Peyer's patch (tissue), 4 donors: ENCODE measurements at regions not wholly inside any gene's neighbourhood (a gene's known extent, or its start where the extent isn't known, plus 50 kb on each side); places are given as distances from the start of the nearest gene placed in this dataset.

Source experiments
- DNase-seq, 3 donors: peaks; one replicate each; pipeline ENCODE4 v3.0.0-alpha.2; 2017 to 2019
- H3K27ac ChIP-seq, 4 donors: fragments of 200-600 bp; sonication (generic); one replicate each; pipeline ENCODE4 v1.5.1; 2016 to 2019
- H3K27me3 ChIP-seq, 2 donors: fragments of 200-600 bp; sonication (generic); one replicate each; pipeline ENCODE4 v1.5.1; 2019
- H3K36me3 ChIP-seq, 3 donors: fragments of 200-600 bp; sonication (generic); one replicate each; pipeline ENCODE4 v1.5.1; 2016 to 2019
- H3K4me1 ChIP-seq, 4 donors: fragments of 200-600 bp; sonication (generic); one replicate each; pipeline ENCODE4 v1.5.1; 2016 to 2019
- H3K4me3 ChIP-seq, 4 donors: fragments of 200-600 bp; sonication (generic); 1 replicate in 3 of 4; 2 replicates in 1 of 4; pipeline ENCODE4 v1.5.1; 2016 to 2019; ENCODE audit warnings: mild to moderate bottlenecking in 1 of 4
- H3K9me3 ChIP-seq, 4 donors: fragments of 200-600 bp; sonication (generic); one replicate each; pipeline ENCODE4 v1.5.1; 2016 to 2019; ENCODE audit warnings: mild to moderate bottlenecking in 1 of 4
- POLR2A ChIP-seq, 2 donors: fragments of 450-650 bp; IDR thresholded peaks; one replicate each; pipeline ENCODE4 v1.5.1; 2017; ENCODE audit warnings: antibody characterized with exemption in 2 of 2, mild to moderate bottlenecking in 2 of 2, moderate library complexity in 2 of 2
- TF ChIP-seq, protein P1 (sequence below), 6 experiments: fragments of 450-650 bp in 4 of 6; fragments of 200-600 bp in 2 of 6; sonication (generic) in 1 of 6; IDR thresholded peaks; one replicate each; pipeline ENCODE4 v1.5.1; 2017 to 2019; ENCODE audit warnings: antibody characterized with exemption in 6 of 6, mild to moderate bottlenecking in 3 of 6, moderate library complexity in 1 of 6

DNA sequence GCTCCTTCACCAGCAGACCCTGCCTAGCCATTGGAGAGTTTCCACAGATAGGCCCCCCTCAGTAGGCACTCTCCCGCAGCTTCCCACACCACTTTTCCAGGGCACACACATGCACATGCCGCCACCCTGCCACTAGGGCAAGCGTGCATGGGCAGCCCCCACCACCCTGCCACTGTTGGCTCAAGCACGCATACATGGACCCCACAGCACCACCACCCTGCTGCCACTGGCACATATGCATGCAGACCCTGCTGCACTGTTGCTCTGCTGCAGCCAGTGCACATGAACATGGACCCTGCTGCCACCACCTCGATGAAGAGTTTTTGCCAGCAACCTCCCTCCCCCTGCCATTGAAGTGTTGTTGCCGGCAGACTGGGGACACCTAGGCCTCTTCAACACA, 154.9 kb downstream of the FTCDNL1 start:
- Histone ChIP-seq H3K27ac (no peak overlapping the region), H3K36me3 (no peaks in the 10 kb centered on the region), H3K9me3 (no peaks in the 10 kb centered on the region), H3K4me3 (no peak overlapping the region), H3K4me1 (no peaks in the 10 kb centered on the region), H3K27me3 (no peaks in the 10 kb centered on the region)
- TF ChIP-seq, protein P1, sequence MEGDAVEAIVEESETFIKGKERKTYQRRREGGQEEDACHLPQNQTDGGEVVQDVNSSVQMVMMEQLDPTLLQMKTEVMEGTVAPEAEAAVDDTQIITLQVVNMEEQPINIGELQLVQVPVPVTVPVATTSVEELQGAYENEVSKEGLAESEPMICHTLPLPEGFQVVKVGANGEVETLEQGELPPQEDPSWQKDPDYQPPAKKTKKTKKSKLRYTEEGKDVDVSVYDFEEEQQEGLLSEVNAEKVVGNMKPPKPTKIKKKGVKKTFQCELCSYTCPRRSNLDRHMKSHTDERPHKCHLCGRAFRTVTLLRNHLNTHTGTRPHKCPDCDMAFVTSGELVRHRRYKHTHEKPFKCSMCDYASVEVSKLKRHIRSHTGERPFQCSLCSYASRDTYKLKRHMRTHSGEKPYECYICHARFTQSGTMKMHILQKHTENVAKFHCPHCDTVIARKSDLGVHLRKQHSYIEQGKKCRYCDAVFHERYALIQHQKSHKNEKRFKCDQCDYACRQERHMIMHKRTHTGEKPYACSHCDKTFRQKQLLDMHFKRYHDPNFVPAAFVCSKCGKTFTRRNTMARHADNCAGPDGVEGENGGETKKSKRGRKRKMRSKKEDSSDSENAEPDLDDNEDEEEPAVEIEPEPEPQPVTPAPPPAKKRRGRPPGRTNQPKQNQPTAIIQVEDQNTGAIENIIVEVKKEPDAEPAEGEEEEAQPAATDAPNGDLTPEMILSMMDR (IDR thresholded peaks at IDR 0.05) = no peak
- TF ChIP-seq POLR2A (IDR thresholded peaks at IDR 0.05) = no peak
- DNase-seq = peak in 1 of 3 donors; percentile 28

DNA sequence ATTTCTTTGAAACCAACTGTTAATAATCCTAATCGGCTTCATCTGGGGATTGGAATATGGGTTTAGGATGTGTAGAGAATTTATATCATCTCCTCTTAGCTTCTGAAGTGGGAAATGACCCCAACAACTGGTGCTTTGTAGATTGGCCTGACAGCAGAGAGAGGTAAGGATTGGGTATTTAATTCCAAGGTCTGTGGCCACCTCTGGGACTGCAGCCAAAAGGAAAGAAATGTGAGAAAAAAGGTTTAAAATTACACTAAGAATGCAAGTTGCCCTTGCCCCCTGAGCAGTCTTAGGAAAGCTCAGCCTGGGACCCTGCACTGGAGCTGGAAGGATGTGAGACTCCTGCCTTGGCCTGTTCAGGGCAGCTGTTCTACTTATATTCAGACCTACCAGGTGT, 157.1 kb downstream of the FTCDNL1 start:
- TF ChIP-seq, protein P1 (IDR thresholded peaks at IDR 0.05) = no peak
- no peak for TF ChIP-seq POLR2A (IDR thresholded peaks at IDR 0.05)
- Histone ChIP-seq H3K9me3 (no peaks in the 10 kb centered on the region), H3K27me3 (no peaks in the 10 kb centered on the region), H3K4me3 (no peak overlapping the region), H3K4me1 (no peaks in the 10 kb centered on the region), H3K36me3 (no peaks in the 10 kb centered on the region), H3K27ac (no peak overlapping the region)
- no peak for DNase-seq

DNA sequence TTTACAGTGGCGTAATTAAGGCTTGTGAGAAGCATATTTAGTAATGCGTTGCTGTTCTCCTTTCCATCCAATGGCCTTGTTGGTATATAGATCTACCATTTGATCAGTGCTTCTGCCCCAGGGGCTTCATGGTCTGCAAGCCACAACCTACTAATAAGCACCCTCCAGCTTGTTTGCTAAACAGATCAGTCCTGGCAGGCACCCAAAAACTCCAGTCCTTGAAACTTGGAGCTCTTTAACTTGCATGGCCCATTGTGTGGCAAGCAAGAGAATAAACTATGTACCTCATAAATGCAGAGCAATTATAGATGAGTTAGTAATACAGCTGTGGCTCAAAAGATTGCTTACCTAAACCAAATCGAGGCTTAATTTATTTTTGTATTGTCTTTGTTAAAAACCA, 158.5 kb downstream of the FTCDNL1 start:
- Histone ChIP-seq H3K9me3 (no peaks in the 10 kb centered on the region), H3K36me3 (no peaks in the 10 kb centered on the region), H3K27me3 (no peaks in the 10 kb centered on the region), H3K27ac (no peak overlapping the region), H3K4me3 (no peak overlapping the region), H3K4me1 (no peaks in the 10 kb centered on the region)
- TF ChIP-seq, protein P1 (IDR thresholded peaks at IDR 0.05) = no peak
- TF ChIP-seq POLR2A (IDR thresholded peaks at IDR 0.05) = no peak
- DNase-seq = peak in 2 of 3 donors; percentile 43 to 46

DNA sequence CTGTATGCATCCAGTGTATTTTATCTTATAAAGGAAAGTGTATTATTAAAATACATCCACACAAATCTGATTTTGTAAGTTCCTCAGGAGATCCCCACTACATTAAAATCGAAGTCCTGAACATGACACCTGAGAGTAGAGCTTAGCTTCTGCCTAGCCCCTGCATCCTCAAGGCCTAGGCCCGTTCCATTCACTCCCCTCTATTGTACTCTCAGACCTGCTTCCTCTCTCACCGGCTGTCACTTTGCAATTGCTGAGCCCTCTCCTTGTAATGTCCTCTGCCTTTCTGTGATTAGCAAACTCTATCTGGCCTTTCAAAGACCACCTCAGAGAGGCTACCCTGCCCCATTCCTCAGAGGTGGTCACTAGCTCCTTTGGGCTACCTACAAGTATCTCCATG, 160.8 kb downstream of the FTCDNL1 start:
- H3K27ac ChIP-seq = no peak overlapping the region
- no peaks in the 10 kb centered on the region for H3K9me3 ChIP-seq
- no peaks in the 10 kb centered on the region for H3K27me3 ChIP-seq
- H3K4me3 ChIP-seq = no peak overlapping the region
- no peak for DNase-seq
- no peaks in the 10 kb centered on the region for H3K36me3 ChIP-seq
- TF ChIP-seq, protein P1 (IDR thresholded peaks at IDR 0.05) = no peak
- no peak for TF ChIP-seq POLR2A (IDR thresholded peaks at IDR 0.05)
- no peaks in the 10 kb centered on the region for H3K4me1 ChIP-seq

DNA sequence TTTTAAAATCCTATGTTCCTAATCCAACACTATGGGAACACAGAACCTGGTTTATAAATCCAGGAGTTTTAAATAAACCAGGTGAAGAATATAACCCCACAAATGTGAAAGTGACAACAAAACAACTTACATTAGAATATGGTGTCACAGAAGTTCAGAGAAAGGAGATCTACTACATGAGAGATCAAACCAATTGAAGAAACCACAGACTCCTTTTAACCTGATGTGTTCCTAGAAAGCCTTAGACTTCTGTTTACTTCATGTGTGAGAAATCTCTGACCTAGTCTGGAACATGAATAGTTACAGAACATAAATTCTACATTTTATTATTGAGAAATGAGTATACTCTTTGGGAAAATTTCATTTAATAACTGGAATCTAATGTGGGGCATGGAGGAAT, 165.3 kb downstream of the FTCDNL1 start:
- DNase-seq = no peak
- TF ChIP-seq POLR2A (IDR thresholded peaks at IDR 0.05) = no peak
- TF ChIP-seq, protein P1 (IDR thresholded peaks at IDR 0.05) = no peak
- H3K4me3 ChIP-seq = no peak overlapping the region
- no peak overlapping the region for H3K27ac ChIP-seq
- no peaks in the 10 kb centered on the region for H3K27me3 ChIP-seq
- no peaks in the 10 kb centered on the region for H3K9me3 ChIP-seq
- H3K36me3 ChIP-seq = no peaks in the 10 kb centered on the region
- no peaks in the 10 kb centered on the region for H3K4me1 ChIP-seq

DNA sequence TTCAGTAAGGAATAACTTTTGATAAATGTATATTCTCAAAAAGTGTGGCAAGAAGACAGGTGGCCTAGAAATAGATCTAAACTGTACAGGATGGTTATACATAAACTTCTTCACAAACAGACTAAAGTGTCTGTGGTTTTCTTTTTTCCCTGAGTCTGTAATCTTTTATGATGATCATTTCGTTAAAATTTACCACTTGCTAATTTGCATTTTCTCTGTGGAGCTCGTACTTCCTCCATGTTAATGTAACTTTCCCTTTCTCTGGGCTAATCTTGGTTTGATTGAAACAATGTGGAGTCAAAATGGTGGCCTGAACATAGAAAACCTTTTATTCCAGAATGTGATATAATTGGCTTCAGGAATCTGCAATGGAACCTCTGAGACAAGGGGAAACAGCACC, 166.2 kb downstream of the FTCDNL1 start:
- Histone ChIP-seq H3K9me3 (no peaks in the 10 kb centered on the region), H3K27me3 (no peaks in the 10 kb centered on the region), H3K36me3 (no peaks in the 10 kb centered on the region), H3K27ac (no peak overlapping the region), H3K4me3 (no peak overlapping the region), H3K4me1 (no peaks in the 10 kb centered on the region)
- DNase-seq = no peak
- TF ChIP-seq POLR2A (IDR thresholded peaks at IDR 0.05) = no peak
- TF ChIP-seq, protein P1 (IDR thresholded peaks at IDR 0.05) = no peak
